ENCODE measurements at regions not wholly inside any gene's neighbourhood (a gene's known extent, or its start where the extent isn't known, plus 50 kb on each side); places are given as distances from the start of the nearest gene placed in this dataset.

DNA sequence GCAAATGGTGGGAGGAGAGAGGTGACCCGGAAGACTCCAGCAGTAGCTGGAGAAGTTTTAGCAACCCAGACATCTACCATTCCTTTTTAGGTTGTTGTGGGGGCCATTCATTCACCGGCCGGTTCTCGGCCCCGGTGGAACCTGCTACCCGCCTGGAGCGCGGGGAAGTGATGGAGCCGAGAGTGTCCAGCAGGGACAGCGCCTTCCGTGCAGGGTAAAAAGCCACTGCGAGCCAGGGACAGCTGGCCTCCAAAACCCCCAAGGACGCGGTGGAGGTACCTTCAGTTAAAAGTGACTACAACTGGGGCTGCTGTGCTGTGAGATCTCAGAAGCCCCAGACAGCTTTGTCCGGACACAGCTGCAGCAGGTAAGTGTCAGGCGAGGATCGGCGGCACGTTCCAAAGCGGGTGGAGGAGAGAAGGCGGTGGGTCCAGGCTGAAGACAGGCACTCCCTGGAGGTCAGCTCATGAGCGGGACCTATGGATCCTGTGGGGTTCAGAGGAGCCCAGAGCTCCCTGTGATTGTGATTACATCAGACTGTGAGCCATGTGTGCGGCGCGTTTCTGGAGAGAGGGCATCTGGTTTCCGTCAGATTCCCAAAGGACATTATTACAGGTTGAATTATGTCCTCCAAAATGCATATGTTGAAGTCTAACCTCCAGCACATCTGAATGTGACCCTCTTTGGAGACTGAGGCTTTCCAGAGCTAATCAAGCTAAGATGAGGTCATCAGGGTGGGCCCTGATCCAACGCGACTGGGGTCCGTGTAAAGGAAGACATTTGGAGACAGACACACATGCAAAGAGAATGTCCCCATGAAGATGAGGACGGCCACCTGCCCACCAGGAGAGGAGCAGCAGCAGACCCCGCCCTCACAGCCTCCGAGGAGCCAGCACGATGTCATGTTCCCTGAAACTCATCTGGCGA lies 276.3 kb downstream of the EIPR1 start:
- Histone ChIP-seq H4K20me1 (ENCODE audit: control insufficient read depth, insufficient read depth, low read length, poor library complexity, severe bottlenecking) (no peaks in the 10 kb centered on the region), H3K79me2 (ENCODE audit: control insufficient read depth, insufficient read depth, low read length) (peaks cover 7% of the 10 kb centered on the region), H2AFZ (ENCODE audit: insufficient read depth, low read depth, low read length, poor library complexity, severe bottlenecking) (no peak overlapping the region), H3K9ac (ENCODE audit: low read length) (no peak overlapping the region), H3K4me3 (ENCODE audit: control extremely low read depth in 1 of 5, extremely low read depth in 1 of 5, insufficient read depth in 1 of 5, low read depth in 2 of 5, low read length in 4 of 5) (peak overlapping the region in 1 of 5 experiments; percentile 38), H3K4me1 (ENCODE audit: control insufficient read depth in 2 of 2, insufficient read depth in 2 of 2, low read length in 2 of 2) (peaks cover 5 to 24% of the 10 kb centered on the region in 2 donors), H3K4me2 (replicated peaks; ENCODE audit: low read depth, low read length, poor library complexity, severe bottlenecking) (peak overlapping the region; percentile 56), H3K9me3 (ENCODE audit: control extremely low read depth in 1 of 3, control insufficient read depth in 2 of 3, insufficient read depth in 1 of 3, low read length in 2 of 3) (no peaks in the 10 kb centered on the region), H3K27me3 (replicated peaks in 1 of 4; ENCODE audit: control extremely low read depth in 1 of 4, control insufficient read depth in 3 of 4, insufficient read depth in 4 of 4, low read length in 3 of 4) (peaks cover 0 to 5% (median 0%) of the 10 kb centered on the region in 4 experiments), H3K27ac (ENCODE audit: low read length in 2 of 2) (peak overlapping the region in 1 of 2 donors; percentile 65), H3K36me3 (replicated peaks in 1 of 2; ENCODE audit: control extremely low read depth in 1 of 2, control insufficient read depth in 1 of 2, extremely low read depth in 1 of 2, insufficient read depth in 2 of 2, low read length in 1 of 2) (no peaks in the 10 kb centered on the region)
- DNase-seq (no peak), ATAC-seq (ENCODE audit: low read depth) (no peak)
- TF ChIP-seq EZH2 (IDR thresholded peaks at IDR 0.05; ENCODE audit: borderline replicate concordance, insufficient read depth, low read depth, low read length, poor library complexity, severe bottlenecking): no peak
- TF ChIP-seq, protein P1, sequence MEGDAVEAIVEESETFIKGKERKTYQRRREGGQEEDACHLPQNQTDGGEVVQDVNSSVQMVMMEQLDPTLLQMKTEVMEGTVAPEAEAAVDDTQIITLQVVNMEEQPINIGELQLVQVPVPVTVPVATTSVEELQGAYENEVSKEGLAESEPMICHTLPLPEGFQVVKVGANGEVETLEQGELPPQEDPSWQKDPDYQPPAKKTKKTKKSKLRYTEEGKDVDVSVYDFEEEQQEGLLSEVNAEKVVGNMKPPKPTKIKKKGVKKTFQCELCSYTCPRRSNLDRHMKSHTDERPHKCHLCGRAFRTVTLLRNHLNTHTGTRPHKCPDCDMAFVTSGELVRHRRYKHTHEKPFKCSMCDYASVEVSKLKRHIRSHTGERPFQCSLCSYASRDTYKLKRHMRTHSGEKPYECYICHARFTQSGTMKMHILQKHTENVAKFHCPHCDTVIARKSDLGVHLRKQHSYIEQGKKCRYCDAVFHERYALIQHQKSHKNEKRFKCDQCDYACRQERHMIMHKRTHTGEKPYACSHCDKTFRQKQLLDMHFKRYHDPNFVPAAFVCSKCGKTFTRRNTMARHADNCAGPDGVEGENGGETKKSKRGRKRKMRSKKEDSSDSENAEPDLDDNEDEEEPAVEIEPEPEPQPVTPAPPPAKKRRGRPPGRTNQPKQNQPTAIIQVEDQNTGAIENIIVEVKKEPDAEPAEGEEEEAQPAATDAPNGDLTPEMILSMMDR (IDR thresholded peaks at IDR 0.05): no peak
- peaks cover 7% of the 10 kb centered on the region for H3K4me1 Mint-ChIP-seq
- 83% methylated on average over 27 of the region's 34 CpGs for WGBS (ENCODE audit: insufficient coverage)
- ChIA-PET CTCF (no interaction called here), POLR2A (no interaction called here)
- intact Hi-C loops (cut with micrococcal nuclease): no loop called here
- H3K9me3 Mint-ChIP-seq (ENCODE audit: insufficient read depth): no peaks in the 10 kb centered on the region
- no peak overlapping the region for H3K4me3 Mint-ChIP-seq
- H3K27me3 Mint-ChIP-seq: peaks cover 15% of the 10 kb centered on the region
- no peak overlapping the region for H3K27ac Mint-ChIP-seq

DNA sequence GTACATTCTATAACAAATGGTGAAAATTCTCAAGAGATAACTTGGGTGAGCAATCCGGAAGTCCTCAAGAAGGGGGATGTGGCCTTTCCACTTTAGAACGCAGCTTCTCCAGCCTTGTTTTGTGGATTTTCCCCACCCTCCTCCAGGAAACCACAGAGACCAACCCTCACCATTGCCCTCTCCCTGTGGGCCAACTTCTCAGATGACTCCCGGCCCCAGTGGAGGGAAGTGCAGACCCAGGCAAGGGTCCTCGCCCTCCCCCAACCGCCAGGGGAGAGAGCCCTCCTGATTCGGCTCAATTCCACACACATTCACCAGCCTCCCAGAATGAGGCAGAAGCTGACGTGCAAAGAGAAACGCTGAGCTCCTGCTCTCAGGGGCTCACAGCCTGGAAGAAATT lies 277.2 kb downstream of the EIPR1 start:
- intact Hi-C loops (cut with micrococcal nuclease): no loop called here
- no peak overlapping the region for H3K4me3 Mint-ChIP-seq
- H3K27ac ChIP-seq (ENCODE audit: low read length in 2 of 2): peak overlapping the region in 1 of 2 donors; percentile 18
- ATAC-seq (ENCODE audit: low read depth) (no peak), DNase-seq (no peak)
- H4K20me1 ChIP-seq (ENCODE audit: control insufficient read depth, insufficient read depth, low read length, poor library complexity, severe bottlenecking): no peaks in the 10 kb centered on the region
- no peaks in the 10 kb centered on the region for H3K9me3 Mint-ChIP-seq (ENCODE audit: insufficient read depth)
- H3K9ac ChIP-seq (ENCODE audit: low read length): no peak overlapping the region
- WGBS (ENCODE audit: insufficient coverage): 3% methylated on average over 3 of the region's 8 CpGs
- peak overlapping the region; percentile 28 for H3K4me2 ChIP-seq (replicated peaks; ENCODE audit: low read depth, low read length, poor library complexity, severe bottlenecking)
- H3K4me1 ChIP-seq (ENCODE audit: control insufficient read depth in 2 of 2, insufficient read depth in 2 of 2, low read length in 2 of 2): peaks cover 5 to 24% of the 10 kb centered on the region in 2 donors
- peaks cover 0 to 5% (median 0%) of the 10 kb centered on the region in 4 experiments for H3K27me3 ChIP-seq (replicated peaks in 1 of 4; ENCODE audit: control extremely low read depth in 1 of 4, control insufficient read depth in 3 of 4, insufficient read depth in 4 of 4, low read length in 3 of 4)
- H2AFZ ChIP-seq (ENCODE audit: insufficient read depth, low read depth, low read length, poor library complexity, severe bottlenecking): no peak overlapping the region
- no peak overlapping the region for H3K27ac Mint-ChIP-seq
- H3K9me3 ChIP-seq (ENCODE audit: control extremely low read depth in 1 of 3, control insufficient read depth in 2 of 3, insufficient read depth in 1 of 3, low read length in 2 of 3): no peaks in the 10 kb centered on the region
- peaks cover 7% of the 10 kb centered on the region for H3K4me1 Mint-ChIP-seq
- peak overlapping the region in 1 of 5 experiments; percentile 1 for H3K4me3 ChIP-seq (ENCODE audit: control extremely low read depth in 1 of 5, extremely low read depth in 1 of 5, insufficient read depth in 1 of 5, low read depth in 2 of 5, low read length in 4 of 5)
- ChIA-PET CTCF (no interaction called here), POLR2A (no interaction called here)
- no peaks in the 10 kb centered on the region for H3K36me3 ChIP-seq (replicated peaks in 1 of 2; ENCODE audit: control extremely low read depth in 1 of 2, control insufficient read depth in 1 of 2, extremely low read depth in 1 of 2, insufficient read depth in 2 of 2, low read length in 1 of 2)
- peaks cover 15% of the 10 kb centered on the region for H3K27me3 Mint-ChIP-seq
- TF ChIP-seq, protein P1 (IDR thresholded peaks at IDR 0.05): no peak
- no peak for TF ChIP-seq EZH2 (IDR thresholded peaks at IDR 0.05; ENCODE audit: borderline replicate concordance, insufficient read depth, low read depth, low read length, poor library complexity, severe bottlenecking)
- H3K79me2 ChIP-seq (ENCODE audit: control insufficient read depth, insufficient read depth, low read length): peaks cover 7% of the 10 kb centered on the region
